ENCODE measurements at regions not wholly inside any gene's neighbourhood (a gene's known extent, or its start where the extent isn't known, plus 50 kb on each side); places are given as distances from the start of the nearest gene placed in this dataset.
"Not testable (repeated sequence)": the region's sequence is repeated elsewhere in the genome, so short reads cannot be mapped to it uniquely, and the experiment has no call there.

GRCh38 chr12:96108321-96108720 lies 72.9 kb upstream of the LTA4H start:
- H3K9me2 ChIP-seq (ENCODE audit: insufficient read depth), result no peaks in the 10 kb centered on the region
- Mint-ChIP-seq H3K9me3 (peaks cover 7% of the 10 kb centered on the region), H3K36me3 (ENCODE audit: low read depth) (peaks cover 9% of the 10 kb centered on the region; the same call in 2 of the 3 replicates), H3K4me1 (peaks cover 10% of the 10 kb centered on the region), H3K27ac (no peak overlapping the region), H3K27me3 (ENCODE audit: insufficient read depth, low read depth, poor library complexity) (no peaks in the 10 kb centered on the region), H3K4me3 (no peak overlapping the region)
- peak; percentile 23 for DNase-seq (ENCODE audit: low spot score)
- no peak overlapping the region for H3K4me3 ChIP-seq
- peak overlapping the region; percentile 84; the same call in 1 of the 2 replicates for H2AFZ ChIP-seq
- no peaks in the 10 kb centered on the region for H4K20me1 ChIP-seq (replicated peaks; ENCODE audit: insufficient read depth)
- H3K4me2 ChIP-seq, result no peak overlapping the region
- no peaks in the 10 kb centered on the region for H3K4me1 ChIP-seq (ENCODE audit: insufficient read depth)
- H3K27ac ChIP-seq (ENCODE audit: low read depth), result no peak overlapping the region
- H3F3A ChIP-seq (replicated peaks; ENCODE audit: low read depth), result no peaks in the 10 kb centered on the region
- TF ChIP-seq POLR2AphosphoS5 (IDR thresholded peaks at IDR 0.05; ENCODE audit: low read depth) (no peak), CREB1 (CRISPR knock-in tag; IDR thresholded peaks at IDR 0.05; ENCODE audit: low read depth) (no peak)
- H3K36me3 ChIP-seq (ENCODE audit: insufficient read depth), result no peaks in the 10 kb centered on the region
- ATAC-seq, result peak; percentile 50; the same call in 2 of the 3 replicates
- H3K27me3 ChIP-seq (ENCODE audit: insufficient read depth), result no peaks in the 10 kb centered on the region
- H3K79me2 ChIP-seq (replicated peaks; ENCODE audit: insufficient read depth), result no peaks in the 10 kb centered on the region

GRCh38 chr12:96108941-96109340 lies 73.6 kb upstream of the LTA4H start:
- H2AFZ ChIP-seq; H3K9me2 ChIP-seq (ENCODE audit: insufficient read depth); H3K4me3 Mint-ChIP-seq; H3K36me3 ChIP-seq (ENCODE audit: insufficient read depth); H3F3A ChIP-seq (replicated peaks; ENCODE audit: low read depth); H3K27ac Mint-ChIP-seq; DNase-seq (ENCODE audit: low spot score); H3K4me2 ChIP-seq; H3K4me3 ChIP-seq; H3K27ac ChIP-seq (ENCODE audit: low read depth); H3K4me1 Mint-ChIP-seq; H3K79me2 ChIP-seq (replicated peaks; ENCODE audit: insufficient read depth); H3K27me3 ChIP-seq (ENCODE audit: insufficient read depth); H3K27me3 Mint-ChIP-seq (ENCODE audit: insufficient read depth, low read depth, poor library complexity); H3K4me1 ChIP-seq (ENCODE audit: insufficient read depth); H4K20me1 ChIP-seq (replicated peaks; ENCODE audit: insufficient read depth); H3K36me3 Mint-ChIP-seq (ENCODE audit: low read depth); ATAC-seq; H3K9me3 Mint-ChIP-seq: not testable (repeated sequence)

DNA sequence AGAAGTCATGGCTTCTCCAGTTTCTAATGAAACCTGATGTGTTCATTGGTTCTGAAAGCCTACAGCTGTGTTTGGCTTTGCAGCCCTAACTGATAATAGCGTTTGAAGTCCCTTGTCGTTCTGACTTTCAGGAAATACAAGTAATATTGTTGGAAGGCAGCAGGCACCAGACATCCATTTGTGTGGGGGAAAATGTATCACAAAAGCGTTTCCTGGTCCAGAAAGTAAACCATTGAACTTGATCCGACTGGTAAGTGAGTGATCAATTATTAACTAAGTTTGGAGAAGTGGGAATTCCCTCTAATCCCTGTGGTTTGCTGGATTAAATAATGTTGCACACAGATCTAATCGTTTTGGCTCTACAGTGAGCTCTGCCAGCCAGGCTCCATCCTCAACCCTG lies 77.3 kb upstream of the LTA4H start:
- Histone ChIP-seq H4K20me1 (replicated peaks; ENCODE audit: insufficient read depth) (no peaks in the 10 kb centered on the region), H3K27ac (ENCODE audit: low read depth) (no peak overlapping the region), H3K9me2 (ENCODE audit: insufficient read depth) (no peaks in the 10 kb centered on the region), H3F3A (replicated peaks; ENCODE audit: low read depth) (no peaks in the 10 kb centered on the region), H2AFZ (no peak overlapping the region), H3K27me3 (ENCODE audit: insufficient read depth) (no peaks in the 10 kb centered on the region), H3K79me2 (replicated peaks; ENCODE audit: insufficient read depth) (no peaks in the 10 kb centered on the region), H3K4me1 (ENCODE audit: insufficient read depth) (no peaks in the 10 kb centered on the region), H3K36me3 (ENCODE audit: insufficient read depth) (no peaks in the 10 kb centered on the region), H3K4me2 (no peak overlapping the region), H3K4me3 (no peak overlapping the region)
- Mint-ChIP-seq H3K9me3 (peaks cover 7% of the 10 kb centered on the region), H3K4me3 (no peak overlapping the region), H3K27ac (no peak overlapping the region), H3K27me3 (ENCODE audit: insufficient read depth, low read depth, poor library complexity) (no peaks in the 10 kb centered on the region), H3K4me1 (peaks cover 5% of the 10 kb centered on the region), H3K36me3 (ENCODE audit: low read depth) (peaks cover 9% of the 10 kb centered on the region; the same call in 2 of the 3 replicates)
- no peak for ATAC-seq
- DNase-seq (ENCODE audit: low spot score), result no peak
- TF ChIP-seq CREB1 (CRISPR knock-in tag; IDR thresholded peaks at IDR 0.05; ENCODE audit: low read depth) (no peak), NANOG (IDR thresholded peaks at IDR 0.05; ENCODE audit: borderline replicate concordance) (no peak), JUNB (IDR thresholded peaks at IDR 0.05; ENCODE audit: unreplicated experiment) (no peak), EZH2phosphoT487 (IDR thresholded peaks at IDR 0.05; ENCODE audit: unreplicated experiment) (no peak), ZNF462 (CRISPR knock-in tag; IDR thresholded peaks at IDR 0.05) (no peak), STAT1 (IDR thresholded peaks at IDR 0.05; ENCODE audit: unreplicated experiment) (no peak), POLR2AphosphoS5 (IDR thresholded peaks at IDR 0.05; ENCODE audit: low read depth) (no peak), ZNF331 (CRISPR knock-in tag; IDR thresholded peaks at IDR 0.05; ENCODE audit: low read depth) (no peak), EZH2 (IDR thresholded peaks at IDR 0.05; ENCODE audit: low read depth, unreplicated experiment) (no peak), ZNF114 (CRISPR knock-in tag; IDR thresholded peaks at IDR 0.05) (no peak)
- TF ChIP-seq, protein P1, sequence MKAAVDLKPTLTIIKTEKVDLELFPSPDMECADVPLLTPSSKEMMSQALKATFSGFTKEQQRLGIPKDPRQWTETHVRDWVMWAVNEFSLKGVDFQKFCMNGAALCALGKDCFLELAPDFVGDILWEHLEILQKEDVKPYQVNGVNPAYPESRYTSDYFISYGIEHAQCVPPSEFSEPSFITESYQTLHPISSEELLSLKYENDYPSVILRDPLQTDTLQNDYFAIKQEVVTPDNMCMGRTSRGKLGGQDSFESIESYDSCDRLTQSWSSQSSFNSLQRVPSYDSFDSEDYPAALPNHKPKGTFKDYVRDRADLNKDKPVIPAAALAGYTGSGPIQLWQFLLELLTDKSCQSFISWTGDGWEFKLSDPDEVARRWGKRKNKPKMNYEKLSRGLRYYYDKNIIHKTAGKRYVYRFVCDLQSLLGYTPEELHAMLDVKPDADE (IDR thresholded peaks at IDR 0.05), result no peak
